Keratinocyte (primary cell): ENCODE measurements at regions not wholly inside any gene's neighbourhood (a gene's known extent, or its start where the extent isn't known, plus 50 kb on each side); places are given as distances from the start of the nearest gene placed in this dataset.

Source experiments
- DNase-seq: peaks from one replicate; pipeline ENCODE4 v3.0.0-alpha.2; 2011; ENCODE audit warnings: low read depth, missing footprints, low spot score
- FAIRE-seq: peaks from 2 replicates; lab custom pipeline; 2011; peaks lifted over from hg19 to GRCh38; lab: Jason Lieb, UNC
- H2AFZ ChIP-seq: 2 replicates; pipeline ENCODE4 v1.6.0; 2012; ENCODE audit warnings: low read length, control low read depth, inconsistent platforms; ENCODE audit not compliant: control insufficient read depth
- H3K27ac ChIP-seq: 2 replicates; pipeline ENCODE4 v1.5.1; 2011; ENCODE audit warnings: low read length; ENCODE audit not compliant: control insufficient read depth, insufficient read depth
- H3K27me3 ChIP-seq: 3 replicates; pipeline ENCODE4 v1.6.0; 2011; ENCODE audit warnings: low read length; ENCODE audit not compliant: control insufficient read depth, insufficient read depth; ENCODE audit errors: extremely low read depth
- H3K36me3 ChIP-seq, 2 experiments: 2 replicates in 1 of 2; 3 replicates in 1 of 2; pipeline ENCODE4 v1.5.1; 2011; ENCODE audit warnings: low read length in 2 of 2, mild to moderate bottlenecking in 1 of 2; ENCODE audit not compliant: control insufficient read depth in 2 of 2, insufficient read depth in 2 of 2; ENCODE audit errors: extremely low read depth in 1 of 2
- H3K4me1 ChIP-seq: 3 replicates; pipeline ENCODE4 v1.5.1; 2011; ENCODE audit warnings: low read length; ENCODE audit not compliant: control insufficient read depth, insufficient read depth; ENCODE audit errors: extremely low read depth
- H3K4me2 ChIP-seq: 3 replicates; pipeline ENCODE4 v1.6.0; 2011; ENCODE audit warnings: low read depth, low read length; ENCODE audit not compliant: control insufficient read depth, insufficient read depth; ENCODE audit errors: extremely low read depth
- H3K4me3 ChIP-seq, 3 experiments: fragments of 200-600 bp in 1 of 3; sonication (generic) in 1 of 3; 2 replicates in 2 of 3; 3 replicates in 1 of 3; pipeline ENCODE4 v1.5.1; 2011 to 2016; ENCODE audit warnings: low read length in 3 of 3, mild to moderate bottlenecking in 3 of 3, control low read depth in 2 of 3, inconsistent platforms in 1 of 3, low read depth in 1 of 3, mixed read lengths in 1 of 3, mixed run types in 1 of 3, moderate library complexity in 1 of 3; ENCODE audit not compliant: control insufficient read depth in 2 of 3, insufficient read depth in 2 of 3; ENCODE audit errors: extremely low read depth in 1 of 3
- H3K79me2 ChIP-seq: 2 replicates; pipeline ENCODE4 v1.6.0; 2012; ENCODE audit warnings: low read length; ENCODE audit not compliant: control insufficient read depth, insufficient read depth
- H3K9ac ChIP-seq: 3 replicates; pipeline ENCODE4 v1.6.0; 2011; ENCODE audit warnings: low read length; ENCODE audit not compliant: control insufficient read depth, insufficient read depth; ENCODE audit errors: extremely low read depth
- H3K9me1 ChIP-seq: 3 replicates; pipeline ENCODE4 v1.6.0; 2011; ENCODE audit warnings: low read length; ENCODE audit not compliant: control insufficient read depth, insufficient read depth; ENCODE audit errors: extremely low read depth
- H3K9me3 ChIP-seq: 2 replicates; pipeline ENCODE4 v1.5.1; 2012; ENCODE audit warnings: low read depth, low read length; ENCODE audit not compliant: control insufficient read depth
- H4K20me1 ChIP-seq: 3 replicates; pipeline ENCODE4 v1.6.0; 2011; ENCODE audit warnings: low read length; ENCODE audit not compliant: control insufficient read depth, insufficient read depth; ENCODE audit errors: extremely low read depth
- EZH2 ChIP-seq: IDR thresholded peaks from one replicate; pipeline ENCODE4 v1.6.1; 2012; ENCODE audit warnings: inconsistent platforms, mild to moderate bottlenecking, low read length, moderate library complexity
- dilution Hi-C: fragments of 300-500 bp; cut with MboI; formaldehyde crosslinking; loops from one replicate; pipeline ENCODE4 v1.7.0; 2020; ENCODE audit warnings: low sequenced_read_pairs; ENCODE audit not compliant: extremely low pct_ligation_motif_present
- TF ChIP-seq, protein P1 (sequence below), 3 experiments: IDR thresholded peaks in 1 of 3; conservative IDR thresholded peaks in 1 of 3; optimal IDR thresholded peaks in 1 of 3; 2 replicates in 2 of 3; 3 replicates in 1 of 3; pipeline versions ENCODE3 to v1.5.1; 2011; ENCODE audit warnings: low read length in 3 of 3, mild to moderate bottlenecking in 3 of 3, moderate library complexity in 2 of 3, control low read depth in 1 of 3, inconsistent platforms in 1 of 3; ENCODE audit not compliant: insufficient read depth in 2 of 3; ENCODE audit errors: extremely low read depth in 1 of 3

DNA sequence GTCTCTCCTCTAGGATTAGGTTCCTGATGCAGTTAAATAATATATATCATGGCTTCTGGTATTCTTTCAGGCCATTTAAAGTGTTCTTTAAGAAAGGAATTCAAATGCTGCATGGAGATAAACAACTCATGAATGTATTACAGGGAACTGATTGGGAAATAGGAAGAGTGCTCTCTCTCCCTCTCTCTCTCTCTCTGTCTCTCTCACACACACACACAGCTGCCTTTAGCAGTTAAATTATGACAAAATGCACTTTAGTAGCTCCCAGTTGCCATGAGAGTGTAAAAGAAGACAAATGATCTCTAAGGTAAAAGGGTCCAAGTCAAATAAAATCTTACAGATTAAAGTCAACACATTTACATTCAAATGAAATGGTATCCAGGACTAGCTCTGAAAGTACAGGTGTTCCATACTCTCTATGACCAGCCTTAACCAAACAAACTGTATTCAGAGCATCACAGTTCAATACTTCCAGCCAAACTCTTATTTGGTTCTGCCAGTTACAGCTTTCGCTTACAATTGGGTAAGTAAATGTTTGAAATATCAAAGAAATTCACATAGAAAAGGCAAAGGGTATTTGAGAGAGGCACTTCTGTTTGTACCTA, 94.7 kb upstream of the CXXC4 start:
- no peak for FAIRE-seq
- TF ChIP-seq, protein P1, sequence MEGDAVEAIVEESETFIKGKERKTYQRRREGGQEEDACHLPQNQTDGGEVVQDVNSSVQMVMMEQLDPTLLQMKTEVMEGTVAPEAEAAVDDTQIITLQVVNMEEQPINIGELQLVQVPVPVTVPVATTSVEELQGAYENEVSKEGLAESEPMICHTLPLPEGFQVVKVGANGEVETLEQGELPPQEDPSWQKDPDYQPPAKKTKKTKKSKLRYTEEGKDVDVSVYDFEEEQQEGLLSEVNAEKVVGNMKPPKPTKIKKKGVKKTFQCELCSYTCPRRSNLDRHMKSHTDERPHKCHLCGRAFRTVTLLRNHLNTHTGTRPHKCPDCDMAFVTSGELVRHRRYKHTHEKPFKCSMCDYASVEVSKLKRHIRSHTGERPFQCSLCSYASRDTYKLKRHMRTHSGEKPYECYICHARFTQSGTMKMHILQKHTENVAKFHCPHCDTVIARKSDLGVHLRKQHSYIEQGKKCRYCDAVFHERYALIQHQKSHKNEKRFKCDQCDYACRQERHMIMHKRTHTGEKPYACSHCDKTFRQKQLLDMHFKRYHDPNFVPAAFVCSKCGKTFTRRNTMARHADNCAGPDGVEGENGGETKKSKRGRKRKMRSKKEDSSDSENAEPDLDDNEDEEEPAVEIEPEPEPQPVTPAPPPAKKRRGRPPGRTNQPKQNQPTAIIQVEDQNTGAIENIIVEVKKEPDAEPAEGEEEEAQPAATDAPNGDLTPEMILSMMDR (optimal IDR thresholded peaks at IDR 0.05 in 1 of 3, IDR thresholded peaks at IDR 0.05 in 1 of 3, conservative IDR thresholded peaks at IDR 0.05 in 1 of 3; ENCODE audit: extremely low read depth in 1 of 3, insufficient read depth in 2 of 3, low read length in 3 of 3), result no peak
- TF ChIP-seq EZH2, result no peak
- no peaks in the 10 kb centered on the region for H3K36me3 ChIP-seq

DNA sequence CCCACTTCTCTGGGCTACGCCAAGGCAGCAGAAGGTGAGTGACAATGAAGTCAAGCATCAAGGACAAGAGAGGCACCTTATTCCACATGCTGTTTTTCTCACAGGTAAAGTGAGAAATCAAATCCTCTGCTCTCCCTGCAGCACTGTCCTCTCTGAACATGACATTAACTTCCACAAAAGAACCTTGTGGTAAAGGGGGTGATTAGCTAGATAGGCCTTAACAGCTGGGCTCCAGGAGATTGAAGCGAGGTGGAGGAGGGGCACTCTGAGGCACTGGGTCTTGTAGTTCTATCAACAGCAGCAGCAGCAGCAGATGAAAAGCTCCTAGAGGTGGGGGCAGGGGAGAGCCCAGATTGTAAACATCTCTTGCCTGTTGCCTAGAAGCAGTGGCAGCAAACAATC, 96.8 kb upstream of the CXXC4 start:
- H3K4me2 ChIP-seq, result no peak overlapping the region
- no peak overlapping the region for H3K27ac ChIP-seq
- H3K27me3 ChIP-seq, result no peaks in the 10 kb centered on the region
- H3K79me2 ChIP-seq, result no peaks in the 10 kb centered on the region
- dilution Hi-C loops, result no loop called here
- H2AFZ ChIP-seq, result no peak overlapping the region
- no peaks in the 10 kb centered on the region for H4K20me1 ChIP-seq
- no peaks in the 10 kb centered on the region for H3K9me1 ChIP-seq
- TF ChIP-seq, protein P1 (optimal IDR thresholded peaks at IDR 0.05 in 1 of 3, IDR thresholded peaks at IDR 0.05 in 1 of 3, conservative IDR thresholded peaks at IDR 0.05 in 1 of 3; ENCODE audit: extremely low read depth in 1 of 3, insufficient read depth in 2 of 3, low read length in 3 of 3), result no peak
- TF ChIP-seq EZH2, result no peak
- no peaks in the 10 kb centered on the region for H3K9me3 ChIP-seq
- H3K4me1 ChIP-seq, result no peaks in the 10 kb centered on the region
- FAIRE-seq (no peak), DNase-seq (no peak)
- H3K36me3 ChIP-seq, result no peaks in the 10 kb centered on the region
- H3K9ac ChIP-seq, result no peak overlapping the region
- no peak overlapping the region for H3K4me3 ChIP-seq

More for the DNA sequence above, 94.7 kb upstream of the CXXC4 start:
- Histone ChIP-seq H3K9me1 (no peaks in the 10 kb centered on the region), H3K4me2 (no peak overlapping the region), H3K9me3 (no peaks in the 10 kb centered on the region), H4K20me1 (no peaks in the 10 kb centered on the region), H3K27me3 (no peaks in the 10 kb centered on the region), H2AFZ (no peak overlapping the region), H3K27ac (no peak overlapping the region), H3K79me2 (no peaks in the 10 kb centered on the region), H3K4me1 (no peaks in the 10 kb centered on the region), H3K9ac (no peak overlapping the region), H3K4me3 (no peak overlapping the region)
- dilution Hi-C loops, result no loop called here
- no peak for DNase-seq
